GM19193 (cell line): ENCODE measurements at regions not wholly inside any gene's neighbourhood (a gene's known extent, or its start where the extent isn't known, plus 50 kb on each side); places are given as distances from the start of the nearest gene placed in this dataset.

Experiments used
- POLR2A ChIP-seq: IDR thresholded peaks from 4 replicates; pipeline ENCODE4 v1.6.1; 2011; ENCODE audit not compliant: insufficient read depth, insufficient read length; ENCODE audit errors: extremely low read depth

- no peak for TF ChIP-seq POLR2A
Measured at GRCh38 chr2:8597094-8597493, 84.8 kb upstream of the ID2 start.

GRCh38 chr2:8597559-8598225 is 84.2 kb upstream of the ID2 start:
- no peak for TF ChIP-seq POLR2A

GRCh38 chr2:8598295-8599165 is 83.3 kb upstream of the ID2 start:
- no peak for TF ChIP-seq POLR2A

GRCh38 chr2:8599421-8600242 is 82.2 kb upstream of the ID2 start:
- TF ChIP-seq POLR2A, result no peak

GRCh38 chr2:8600456-8600855 is 81.4 kb upstream of the ID2 start:
- no peak for TF ChIP-seq POLR2A

GRCh38 chr2:8602809-8603208 is 79.0 kb upstream of the ID2 start:
- TF ChIP-seq POLR2A, result no peak

- no peak for TF ChIP-seq POLR2A
Measured at GRCh38 chr2:8604262-8604661, 77.6 kb upstream of the ID2 start.

- no peak for TF ChIP-seq POLR2A
Measured at GRCh38 chr2:8605351-8606065, 76.3 kb upstream of the ID2 start.

GRCh38 chr2:8606226-8606625 is 75.6 kb upstream of the ID2 start:
- no peak for TF ChIP-seq POLR2A

- no peak for TF ChIP-seq POLR2A
Measured at GRCh38 chr2:8606649-8607550, 75.0 kb upstream of the ID2 start.

GRCh38 chr2:8607606-8608005 is 74.2 kb upstream of the ID2 start:
- no peak for TF ChIP-seq POLR2A

GRCh38 chr2:8608411-8608954 is 73.4 kb upstream of the ID2 start:
- no peak for TF ChIP-seq POLR2A

GRCh38 chr2:8609357-8609811 is 72.5 kb upstream of the ID2 start:
- TF ChIP-seq POLR2A, result no peak
